Mammary epithelial cell (primary cell): ENCODE measurements at regions not wholly inside any gene's neighbourhood (a gene's known extent, or its start where the extent isn't known, plus 50 kb on each side); places are given as distances from the start of the nearest gene placed in this dataset.

Experiments
- EZH2 ChIP-seq: IDR thresholded peaks from 2 replicates; pipeline ENCODE4 v1.6.1; 2012; ENCODE audit warnings: low read length, inconsistent platforms, borderline replicate concordance
- TF ChIP-seq, protein P1 (sequence below), 2 donors: IDR thresholded peaks in 1 of 2; conservative IDR thresholded peaks in 1 of 2; 2 replicates each; pipeline ENCODE4 v1.5.1; 2011 to 2012; ENCODE audit warnings: inconsistent platforms in 2 of 2, low read length in 2 of 2, mild to moderate bottlenecking in 2 of 2, control low read depth in 1 of 2, low read depth in 1 of 2; ENCODE audit not compliant: insufficient read depth in 1 of 2; ENCODE audit errors: extremely low read depth in 1 of 2

DNA sequence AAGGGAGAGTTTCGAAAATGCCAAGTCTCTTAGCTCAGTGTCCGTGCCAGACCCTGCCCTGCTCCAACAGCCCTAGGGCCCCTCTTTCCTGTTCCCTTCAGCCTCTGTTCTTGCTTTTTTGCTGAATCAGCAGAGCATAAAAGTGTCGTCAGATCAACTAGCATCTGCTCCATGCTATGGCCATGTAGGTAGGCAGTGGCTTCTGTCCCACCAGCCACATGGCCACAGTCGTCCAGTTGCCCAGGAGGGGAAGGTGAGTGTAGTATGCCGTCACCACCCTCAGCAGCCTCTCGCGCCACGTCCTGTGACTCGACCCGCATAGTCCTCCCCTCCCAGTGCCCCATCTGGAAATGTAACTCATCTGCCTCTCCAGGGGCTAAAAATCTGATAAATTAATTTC lies 50.9 kb upstream of the ATP11A start:
- TF ChIP-seq, protein P1, sequence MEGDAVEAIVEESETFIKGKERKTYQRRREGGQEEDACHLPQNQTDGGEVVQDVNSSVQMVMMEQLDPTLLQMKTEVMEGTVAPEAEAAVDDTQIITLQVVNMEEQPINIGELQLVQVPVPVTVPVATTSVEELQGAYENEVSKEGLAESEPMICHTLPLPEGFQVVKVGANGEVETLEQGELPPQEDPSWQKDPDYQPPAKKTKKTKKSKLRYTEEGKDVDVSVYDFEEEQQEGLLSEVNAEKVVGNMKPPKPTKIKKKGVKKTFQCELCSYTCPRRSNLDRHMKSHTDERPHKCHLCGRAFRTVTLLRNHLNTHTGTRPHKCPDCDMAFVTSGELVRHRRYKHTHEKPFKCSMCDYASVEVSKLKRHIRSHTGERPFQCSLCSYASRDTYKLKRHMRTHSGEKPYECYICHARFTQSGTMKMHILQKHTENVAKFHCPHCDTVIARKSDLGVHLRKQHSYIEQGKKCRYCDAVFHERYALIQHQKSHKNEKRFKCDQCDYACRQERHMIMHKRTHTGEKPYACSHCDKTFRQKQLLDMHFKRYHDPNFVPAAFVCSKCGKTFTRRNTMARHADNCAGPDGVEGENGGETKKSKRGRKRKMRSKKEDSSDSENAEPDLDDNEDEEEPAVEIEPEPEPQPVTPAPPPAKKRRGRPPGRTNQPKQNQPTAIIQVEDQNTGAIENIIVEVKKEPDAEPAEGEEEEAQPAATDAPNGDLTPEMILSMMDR (conservative IDR thresholded peaks at IDR 0.05 in 1 of 2, IDR thresholded peaks at IDR 0.05 in 1 of 2; ENCODE audit: extremely low read depth in 1 of 2, insufficient read depth in 1 of 2, low read depth in 1 of 2, low read length in 2 of 2), result no peak
- TF ChIP-seq EZH2, result no peak
